IMR-90 (cell line): ENCODE measurements at regions not wholly inside any gene's neighbourhood (a gene's known extent, or its start where the extent isn't known, plus 50 kb on each side); places are given as distances from the start of the nearest gene placed in this dataset.

ENCODE experiments used
- ATAC-seq: fragments of 200-7000 bp; cut with Tn5 transposase; 2 replicates; pipeline ENCODE4 v1.9.1; 2020; ENCODE audit warnings: low read depth, mild to moderate bottlenecking, moderate library complexity
- BruUV-seq: library from RNA; stranded (reverse); fragments of 400-500 nt; replicated peaks from 2 replicates; lab custom pipeline; 2021; lab: Mats Ljungman, UMichigan
- CTCF ChIA-PET: fragments of 300-600 bp; formaldehyde crosslinking; extraction: SDS; loops from one replicate; lab custom pipeline; 2021; ENCODE audit warnings: antibody characterized with exemption; lab: Yijun Ruan, JAX
- POLR2A ChIA-PET: fragments of 300-600 bp; sonication (Branson Sonifier 250); formaldehyde crosslinking; loops from one replicate; lab custom pipeline; 2022; ENCODE audit warnings: antibody characterized with exemption; ENCODE audit not compliant: unreplicated experiment; lab: Charles Lee
- DNase-seq: peaks from one replicate; pipeline ENCODE4 v3.0.0; 2013
- H2AFZ ChIP-seq: replicated peaks from 2 replicates; pipeline ENCODE3; 2013; ENCODE audit warnings: low read length, mild to moderate bottlenecking; ENCODE audit not compliant: poor library complexity
- H2AK5ac ChIP-seq: 2 replicates; pipeline ENCODE4 v1.6.1; 2013; ENCODE audit warnings: low read depth, low read length, inconsistent platforms
- H2AK9ac ChIP-seq: replicated peaks from 2 replicates; pipeline ENCODE3; 2013; ENCODE audit warnings: mild to moderate bottlenecking, low read depth, low read length, moderate library complexity; ENCODE audit not compliant: poor library complexity
- H2BK120ac ChIP-seq: 2 replicates; pipeline ENCODE4 v1.6.1; 2013; ENCODE audit warnings: low read depth, low read length, inconsistent platforms
- H2BK15ac ChIP-seq: 3 replicates; pipeline ENCODE4 v1.6.1; 2013; ENCODE audit warnings: low read depth, low read length, inconsistent platforms
- H2BK20ac ChIP-seq: 2 replicates; pipeline ENCODE4 v1.6.1; 2013; ENCODE audit warnings: low read depth, mild to moderate bottlenecking, inconsistent platforms, low read length, moderate library complexity
- H2BK5ac ChIP-seq: 2 replicates; pipeline ENCODE4 v1.6.1; 2013; ENCODE audit warnings: mild to moderate bottlenecking, low read depth, low read length, inconsistent platforms; ENCODE audit not compliant: poor library complexity, severe bottlenecking
- H3K14ac ChIP-seq: replicated peaks from 2 replicates; pipeline ENCODE4 v1.6.1; 2013; ENCODE audit warnings: low read depth, low read length, inconsistent platforms
- H3K18ac ChIP-seq: 2 replicates; pipeline ENCODE4 v1.6.1; 2013; ENCODE audit warnings: low read depth, low read length, control low read depth
- H3K23ac ChIP-seq: 2 replicates; pipeline ENCODE4 v1.6.1; 2013; ENCODE audit warnings: low read depth, low read length, inconsistent platforms
- H3K27ac ChIP-seq: 2 replicates; pipeline ENCODE4 v1.5.1; 2013; ENCODE audit warnings: mild to moderate bottlenecking, control low read depth, low read length; ENCODE audit not compliant: insufficient read depth
- H3K27me3 ChIP-seq: 2 replicates; pipeline ENCODE4 v1.6.1; 2013; ENCODE audit warnings: low read length; ENCODE audit not compliant: control insufficient read depth, insufficient read depth
- H3K36me3 ChIP-seq: 2 replicates; pipeline ENCODE4 v1.6.1; 2013; ENCODE audit warnings: low read length, mixed read lengths; ENCODE audit not compliant: control insufficient read depth, insufficient read depth
- H3K4ac ChIP-seq: 2 replicates; pipeline ENCODE4 v1.6.1; 2013; ENCODE audit warnings: low read depth, low read length, inconsistent platforms
- H3K4me1 ChIP-seq: 2 replicates; pipeline ENCODE4 v1.6.1; 2013; ENCODE audit warnings: low read length, mixed read lengths; ENCODE audit not compliant: control insufficient read depth, insufficient read depth
- H3K4me2 ChIP-seq: 2 replicates; pipeline ENCODE4 v1.6.1; 2013; ENCODE audit warnings: low read depth, mild to moderate bottlenecking, control low read depth, low read length, moderate library complexity
- H3K4me3 ChIP-seq: 2 replicates; pipeline ENCODE4 v1.5.1; 2013; ENCODE audit warnings: low read depth, mild to moderate bottlenecking, control low read depth, low read length, moderate library complexity; ENCODE audit not compliant: insufficient read depth
- H3K56ac ChIP-seq: 2 replicates; pipeline ENCODE4 v1.6.1; 2013; ENCODE audit warnings: low read length, inconsistent platforms; ENCODE audit not compliant: insufficient read depth; ENCODE audit errors: extremely low read depth
- H3K79me1 ChIP-seq, 2 experiments: 2 replicates each; pipeline ENCODE4 v1.6.1; 2013; ENCODE audit warnings: low read length in 2 of 2, inconsistent platforms in 1 of 2, low read depth in 1 of 2
- H3K9ac ChIP-seq: 2 replicates; pipeline ENCODE4 v1.6.1; 2013; ENCODE audit warnings: low read depth, low read length, control low read depth
- H3K9me1 ChIP-seq: 2 replicates; pipeline ENCODE4 v1.6.1; 2013; ENCODE audit warnings: low read length, inconsistent platforms; ENCODE audit not compliant: insufficient read depth
- H3K9me3 ChIP-seq: 2 replicates; pipeline ENCODE4 v1.6.1; 2013; ENCODE audit warnings: low read length; ENCODE audit not compliant: control insufficient read depth, insufficient read depth
- H4K20me1 ChIP-seq: 2 replicates; pipeline ENCODE4 v1.6.1; 2013; ENCODE audit warnings: low read length, inconsistent platforms; ENCODE audit not compliant: insufficient read depth
- H4K5ac ChIP-seq: 2 replicates; pipeline ENCODE4 v1.6.1; 2013; ENCODE audit warnings: mild to moderate bottlenecking, low read depth, low read length, control low read depth
- H4K8ac ChIP-seq, 2 experiments: 2 replicates each; pipeline ENCODE4 v1.6.1; 2013; ENCODE audit warnings: low read depth in 2 of 2, low read length in 2 of 2, control low read depth in 1 of 2, inconsistent platforms in 1 of 2
- H4K91ac ChIP-seq: 2 replicates; pipeline ENCODE4 v1.6.1; 2013; ENCODE audit warnings: low read depth, low read length, inconsistent platforms; ENCODE audit not compliant: insufficient read depth
- CHD1 ChIP-seq: IDR thresholded peaks from 2 replicates; pipeline ENCODE4 v1.6.1; 2012; ENCODE audit warnings: low read depth, low read length, improper control_type of control experiment
- CTCF ChIP-seq: conservative IDR thresholded peaks from 2 replicates; pipeline ENCODE4 v1.5.1; 2012; ENCODE audit warnings: mild to moderate bottlenecking, low read depth, low read length, improper control_type of control experiment
- ELK1 ChIP-seq: fragments of 150-350 bp; IDR thresholded peaks from 2 replicates; pipeline ENCODE4 v1.6.1; 2016; ENCODE audit warnings: low read depth, mild to moderate bottlenecking, low read length, moderate library complexity, borderline replicate concordance
- MAFK ChIP-seq: IDR thresholded peaks from 2 replicates; pipeline ENCODE4 v1.6.1; 2012; ENCODE audit warnings: low read depth, low read length, improper control_type of control experiment
- MAZ ChIP-seq: IDR thresholded peaks from 2 replicates; pipeline ENCODE4 v1.6.1; 2012; ENCODE audit warnings: low read depth, mild to moderate bottlenecking, low read length, improper control_type of control experiment, moderate library complexity, borderline replicate concordance
- POLR2A ChIP-seq: IDR thresholded peaks from 2 replicates; pipeline ENCODE4 v1.6.1; 2012; ENCODE audit warnings: mild to moderate bottlenecking, low read depth, low read length
- RAD21 ChIP-seq: IDR thresholded peaks from 2 replicates; pipeline ENCODE4 v1.6.1; 2012; ENCODE audit warnings: low read length, improper control_type of control experiment
- RCOR1 ChIP-seq: IDR thresholded peaks from 2 replicates; pipeline ENCODE4 v1.6.1; 2012; ENCODE audit warnings: mild to moderate bottlenecking, low read length, improper control_type of control experiment; ENCODE audit not compliant: insufficient replicate concordance
- SMC3 ChIP-seq: fragments of 150-350 bp; IDR thresholded peaks from 2 replicates; pipeline ENCODE4 v1.6.1; 2016; ENCODE audit warnings: low read depth, mild to moderate bottlenecking, antibody characterized with exemption, low read length, moderate library complexity
- USF2 ChIP-seq: fragments of 150-350 bp; IDR thresholded peaks from 2 replicates; pipeline ENCODE4 v1.6.1; 2017; ENCODE audit warnings: mild to moderate bottlenecking, antibody characterized with exemption, low read length, low read depth
- WGBS, 2 experiments: methylation state at CpG; one replicate each; pipeline versions ENCODE4 v1.1.5 to v1.1.7; 2013; ENCODE audit warnings: missing lambda C conversion rate in 2 of 2; ENCODE audit not compliant: insufficient read length in 1 of 2; ENCODE audit errors: extremely low coverage in 2 of 2; 5-methylcytosine and 5-hydroxymethylcytosine counted together
- dilution Hi-C: fragments of 300-500 bp; cut with HindIII; formaldehyde crosslinking; loops from one replicate; pipeline ENCODE4 v1.14.3; 2018; ENCODE audit warnings: low sequenced_read_pairs; ENCODE audit not compliant: unreplicated experiment
- in situ Hi-C: fragments of 300-500 bp; cut with MboI; formaldehyde crosslinking; loops from 3 replicates; pipeline ENCODE4 v1.14.3; 2019; ENCODE audit warnings: low sequenced_read_pairs, inconsistent platforms, mixed read lengths
- intact Hi-C: fragments of 100-400 bp; cut with micrococcal nuclease; formaldehyde crosslinking; loops from 2 replicates; pipeline ENCODE4 v1.10.0; 2022

GRCh38 chr2:158042666-158043065 is 59.0 kb upstream of the UPP2 start:
- WGBS, 2 experiments = no CpG with 5 or more reads among the region's 6 CpGs
- BruUV-seq = no TSS peak
- H3K27ac ChIP-seq = no peak overlapping the region
- no peak overlapping the region for H2BK5ac ChIP-seq
- no peak overlapping the region for H4K8ac ChIP-seq
- H3K4me2 ChIP-seq = no peak overlapping the region
- H2BK15ac ChIP-seq = no peak overlapping the region
- DNase-seq (no peak), ATAC-seq (no peak)
- intact Hi-C loops (no loop called here), dilution Hi-C loops (no loop called here), in situ Hi-C loops (no loop called here)
- H3K4ac ChIP-seq = no peak overlapping the region
- no peaks in the 10 kb centered on the region for H4K20me1 ChIP-seq
- H3K4me1 ChIP-seq = no peaks in the 10 kb centered on the region
- H3K4me3 ChIP-seq = no peak overlapping the region
- H2AK9ac ChIP-seq = no peak overlapping the region
- no peak overlapping the region for H3K9ac ChIP-seq
- no peaks in the 10 kb centered on the region for H3K9me3 ChIP-seq
- TF ChIP-seq SMC3 (no peak), USF2 (no peak), RCOR1 (no peak), ELK1 (no peak), MAFK (no peak), MAZ (no peak), CTCF (no peak), POLR2A (no peak), CHD1 (no peak), RAD21 (no peak)
- no peak overlapping the region for H2BK120ac ChIP-seq
- H3K36me3 ChIP-seq = no peaks in the 10 kb centered on the region
- H3K27me3 ChIP-seq = peaks cover 3% of the 10 kb centered on the region
- H3K14ac ChIP-seq = no peak overlapping the region
- POLR2A ChIA-PET = no interaction called here
- CTCF ChIA-PET = no interaction called here
- no peak overlapping the region for H2AK5ac ChIP-seq
- H3K9me1 ChIP-seq = no peaks in the 10 kb centered on the region
- H3K23ac ChIP-seq = no peak overlapping the region
- no peaks in the 10 kb centered on the region for H3K79me1 ChIP-seq
- H4K91ac ChIP-seq = no peak overlapping the region
- H3K56ac ChIP-seq = no peak overlapping the region
- H4K5ac ChIP-seq = no peak overlapping the region
- H3K18ac ChIP-seq = no peak overlapping the region
- no peak overlapping the region for H2AFZ ChIP-seq
- no peak overlapping the region for H2BK20ac ChIP-seq
